ENCODE measurements at regions not wholly inside any gene's neighbourhood (a gene's known extent, or its start where the extent isn't known, plus 50 kb on each side); places are given as distances from the start of the nearest gene placed in this dataset.

DNA sequence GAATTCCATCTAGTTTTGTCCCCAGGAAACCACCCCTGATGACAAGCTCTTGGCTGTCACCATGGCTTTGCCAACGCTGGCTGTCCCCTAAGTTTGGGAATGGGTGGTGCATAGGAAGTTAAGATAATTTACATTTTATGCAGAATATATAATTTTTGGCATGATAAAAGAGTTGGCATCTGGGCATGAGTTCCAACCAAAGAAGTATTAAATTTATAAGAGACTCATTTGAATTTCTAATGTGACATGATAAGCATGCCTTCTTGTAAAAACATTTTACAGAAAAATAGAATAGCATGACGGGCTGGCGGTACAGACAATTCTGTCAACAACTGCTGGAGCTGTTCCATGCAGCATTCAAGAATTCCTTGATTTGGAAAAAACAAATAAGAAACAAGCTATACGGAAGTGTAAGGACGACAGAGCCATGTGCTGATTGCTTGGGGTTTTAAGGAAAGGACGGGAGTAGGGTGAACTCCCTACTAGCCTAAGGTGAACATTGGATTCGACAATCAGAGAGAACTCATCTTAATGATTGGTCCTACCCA is 106.8 kb upstream of the C1orf21 start:
- DNase-seq (no peak), ATAC-seq (no peak)
- Histone ChIP-seq H3K4me3 (no peak overlapping the region), H3K9me3 (no peaks in the 10 kb centered on the region), H3K27ac (no peak overlapping the region), H3K27me3 (no peaks in the 10 kb centered on the region), H3K4me1 (no peaks in the 10 kb centered on the region), H3K36me3 (no peaks in the 10 kb centered on the region)
- no peak for TF ChIP-seq POLR2A (IDR thresholded peaks at IDR 0.05)
- TF ChIP-seq, protein P1, sequence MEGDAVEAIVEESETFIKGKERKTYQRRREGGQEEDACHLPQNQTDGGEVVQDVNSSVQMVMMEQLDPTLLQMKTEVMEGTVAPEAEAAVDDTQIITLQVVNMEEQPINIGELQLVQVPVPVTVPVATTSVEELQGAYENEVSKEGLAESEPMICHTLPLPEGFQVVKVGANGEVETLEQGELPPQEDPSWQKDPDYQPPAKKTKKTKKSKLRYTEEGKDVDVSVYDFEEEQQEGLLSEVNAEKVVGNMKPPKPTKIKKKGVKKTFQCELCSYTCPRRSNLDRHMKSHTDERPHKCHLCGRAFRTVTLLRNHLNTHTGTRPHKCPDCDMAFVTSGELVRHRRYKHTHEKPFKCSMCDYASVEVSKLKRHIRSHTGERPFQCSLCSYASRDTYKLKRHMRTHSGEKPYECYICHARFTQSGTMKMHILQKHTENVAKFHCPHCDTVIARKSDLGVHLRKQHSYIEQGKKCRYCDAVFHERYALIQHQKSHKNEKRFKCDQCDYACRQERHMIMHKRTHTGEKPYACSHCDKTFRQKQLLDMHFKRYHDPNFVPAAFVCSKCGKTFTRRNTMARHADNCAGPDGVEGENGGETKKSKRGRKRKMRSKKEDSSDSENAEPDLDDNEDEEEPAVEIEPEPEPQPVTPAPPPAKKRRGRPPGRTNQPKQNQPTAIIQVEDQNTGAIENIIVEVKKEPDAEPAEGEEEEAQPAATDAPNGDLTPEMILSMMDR (IDR thresholded peaks at IDR 0.05): no peak
- 65% methylated on average over 6 of the region's 7 CpGs for WGBS (ENCODE audit: insufficient coverage, low coverage, low lambda C conversion rate, missing lambda C conversion rate)
- intact Hi-C loops (cut with DNase I): no loop called here

DNA sequence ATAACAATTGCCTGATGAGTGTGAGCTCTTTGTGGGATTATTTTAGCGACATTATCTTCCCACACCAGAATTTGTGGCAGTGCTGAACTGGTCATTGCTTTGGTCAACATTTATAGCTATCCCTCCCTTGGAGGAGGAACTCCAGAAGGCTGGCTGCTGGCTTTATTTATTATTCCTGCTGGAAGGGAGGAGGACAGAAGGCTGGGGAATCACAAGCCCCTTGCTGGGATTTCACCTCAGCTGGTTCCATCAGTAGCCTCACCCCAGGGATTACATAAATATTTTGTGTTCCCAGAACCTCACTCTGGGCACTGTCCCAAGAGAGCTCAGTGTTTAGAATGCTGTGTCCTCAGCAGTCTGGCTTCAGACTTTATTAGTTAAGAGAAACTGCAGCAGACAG is 102.8 kb upstream of the C1orf21 start:
- Histone ChIP-seq H3K4me1 (no peaks in the 10 kb centered on the region), H3K4me3 (no peak overlapping the region), H3K9me3 (no peaks in the 10 kb centered on the region), H3K27me3 (no peaks in the 10 kb centered on the region), H3K27ac (no peak overlapping the region), H3K36me3 (no peaks in the 10 kb centered on the region)
- DNase-seq (no peak), ATAC-seq (peak; percentile 26 to 65 (median 44))
- intact Hi-C loops (cut with DNase I): no loop called here
- no CpG with 5 or more reads among the region's 1 CpG for WGBS (ENCODE audit: insufficient coverage, low coverage, low lambda C conversion rate, missing lambda C conversion rate)
- TF ChIP-seq, protein P1 (IDR thresholded peaks at IDR 0.05): no peak
- TF ChIP-seq POLR2A (IDR thresholded peaks at IDR 0.05): no peak

DNA sequence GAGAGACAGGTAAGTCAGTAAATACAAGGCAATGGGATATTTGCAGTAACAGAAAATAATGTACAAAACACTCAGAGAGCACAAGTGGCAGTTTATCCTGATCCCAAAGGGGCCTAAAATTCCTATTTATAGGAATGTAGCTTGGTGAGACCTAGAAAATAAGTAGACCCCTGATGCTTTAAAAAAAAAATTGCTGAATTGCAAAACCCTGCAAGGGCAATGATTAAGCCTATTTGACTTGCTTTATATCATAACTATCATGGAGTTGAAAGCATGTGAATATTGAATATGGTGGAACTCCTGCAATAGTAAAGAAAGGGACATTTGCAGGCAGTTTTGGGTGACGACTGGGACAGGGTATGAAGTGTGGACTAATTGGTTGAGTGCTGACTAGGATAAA is 101.9 kb upstream of the C1orf21 start:
- TF ChIP-seq, protein P1 (IDR thresholded peaks at IDR 0.05): no peak
- TF ChIP-seq POLR2A (IDR thresholded peaks at IDR 0.05): no peak
- no peak for DNase-seq
- H3K27ac ChIP-seq: no peak overlapping the region
- no peaks in the 10 kb centered on the region for H3K4me1 ChIP-seq
- ATAC-seq: no peak
- H3K36me3 ChIP-seq: no peaks in the 10 kb centered on the region
- H3K4me3 ChIP-seq: no peak overlapping the region
- WGBS (ENCODE audit: insufficient coverage, low coverage, low lambda C conversion rate, missing lambda C conversion rate): no CpG with 5 or more reads among the region's 1 CpG
- intact Hi-C loops (cut with DNase I): no loop called here
- H3K27me3 ChIP-seq: no peaks in the 10 kb centered on the region
- H3K9me3 ChIP-seq: no peaks in the 10 kb centered on the region

DNA sequence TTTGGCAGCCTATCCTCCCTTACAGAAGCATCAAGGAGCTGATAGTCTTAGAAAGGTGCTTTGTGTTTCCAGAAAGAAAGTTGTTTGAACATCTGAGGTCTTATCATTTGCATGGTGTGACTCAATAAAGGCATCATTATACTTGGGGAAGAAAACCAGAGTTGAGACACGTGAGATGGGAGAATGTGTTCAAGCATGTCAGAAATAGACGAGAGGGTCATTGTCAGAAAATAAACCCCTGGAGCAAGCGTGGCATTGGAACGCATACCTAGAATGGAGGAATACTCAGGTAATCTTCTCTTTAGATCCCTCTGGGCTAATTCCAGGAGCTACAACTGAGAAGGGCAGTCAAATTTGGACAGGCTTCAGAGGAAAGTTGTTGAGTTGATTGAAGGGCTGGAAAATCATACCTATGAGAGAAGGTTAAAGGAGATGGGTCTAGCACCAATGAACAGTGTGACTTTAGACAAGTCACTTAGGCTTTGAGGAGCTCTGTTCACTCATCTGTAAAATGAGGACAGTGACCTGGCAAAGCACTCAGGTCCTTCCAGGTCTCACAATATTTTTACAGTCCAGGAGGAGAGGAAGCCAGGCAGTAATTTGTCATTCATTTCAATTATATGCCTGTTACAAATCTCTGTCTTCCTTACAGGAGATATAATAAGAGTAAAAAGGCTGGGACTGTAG is 101.3 kb upstream of the C1orf21 start:
- ATAC-seq (no peak), DNase-seq (no peak)
- H3K9me3 ChIP-seq: no peaks in the 10 kb centered on the region
- WGBS (ENCODE audit: insufficient coverage, low coverage, low lambda C conversion rate, missing lambda C conversion rate): 83% methylated on average over 4 of the region's 4 CpGs
- TF ChIP-seq, protein P1 (IDR thresholded peaks at IDR 0.05): no peak
- no peak for TF ChIP-seq POLR2A (IDR thresholded peaks at IDR 0.05)
- intact Hi-C loops (cut with DNase I): no loop called here
- H3K27ac ChIP-seq: no peak overlapping the region
- no peak overlapping the region for H3K4me3 ChIP-seq
- no peaks in the 10 kb centered on the region for H3K4me1 ChIP-seq
- no peaks in the 10 kb centered on the region for H3K27me3 ChIP-seq
- no peaks in the 10 kb centered on the region for H3K36me3 ChIP-seq

Data from right lobe of liver (tissue), 6 donors.